Parathyroid adenoma (tissue), 2 donors: ENCODE measurements at regions not wholly inside any gene's neighbourhood (a gene's known extent, or its start where the extent isn't known, plus 50 kb on each side); places are given as distances from the start of the nearest gene placed in this dataset.

ENCODE experiments used
- H2AFZ ChIP-seq: fragments of 300-600 bp; sonication (generic); one replicate; pipeline ENCODE4 v1.7.0; 2017; ENCODE audit warnings: antibody characterized with exemption, mild to moderate bottlenecking
- H3K27ac ChIP-seq: fragments of 300-600 bp; sonication (generic); one replicate; pipeline ENCODE4 v1.7.0; 2017
- H3K27me3 ChIP-seq: fragments of 300-600 bp; sonication (generic); one replicate; pipeline ENCODE4 v1.7.0; 2017; ENCODE audit warnings: low read length; ENCODE audit not compliant: control insufficient read depth, insufficient read depth
- H3K36me3 ChIP-seq: fragments of 300-600 bp; sonication (generic); one replicate; pipeline ENCODE4 v1.7.0; 2017; ENCODE audit warnings: low read length; ENCODE audit not compliant: control insufficient read depth, insufficient read depth
- H3K4me1 ChIP-seq: fragments of 300-600 bp; sonication (generic); one replicate; pipeline ENCODE4 v1.7.0; 2017; ENCODE audit warnings: control low read depth
- H3K4me2 ChIP-seq: fragments of 300-600 bp; sonication (generic); one replicate; pipeline ENCODE4 v1.7.0; 2017; ENCODE audit warnings: low read length
- H3K4me3 ChIP-seq: fragments of 300-600 bp; sonication (generic); one replicate; pipeline ENCODE4 v1.7.0; 2017; ENCODE audit warnings: low read depth, low read length
- H3K79me2 ChIP-seq: fragments of 300-600 bp; sonication (generic); one replicate; pipeline ENCODE4 v1.7.0; 2017; ENCODE audit warnings: control low read depth
- H3K9ac ChIP-seq: fragments of 300-600 bp; sonication (generic); one replicate; pipeline ENCODE4 v1.7.0; 2017; ENCODE audit warnings: mild to moderate bottlenecking
- H3K9me3 ChIP-seq: fragments of 300-600 bp; sonication (generic); one replicate; pipeline ENCODE4 v1.7.0; 2017; ENCODE audit warnings: low read length; ENCODE audit not compliant: control insufficient read depth
- CTCF ChIP-seq: fragments of 300-600 bp; sonication (generic); IDR thresholded peaks from one replicate; pipeline ENCODE4 v1.7.0; 2017; ENCODE audit warnings: antibody characterized with exemption, mild to moderate bottlenecking
- donor health status: primary hyperparathyroidism.

DNA sequence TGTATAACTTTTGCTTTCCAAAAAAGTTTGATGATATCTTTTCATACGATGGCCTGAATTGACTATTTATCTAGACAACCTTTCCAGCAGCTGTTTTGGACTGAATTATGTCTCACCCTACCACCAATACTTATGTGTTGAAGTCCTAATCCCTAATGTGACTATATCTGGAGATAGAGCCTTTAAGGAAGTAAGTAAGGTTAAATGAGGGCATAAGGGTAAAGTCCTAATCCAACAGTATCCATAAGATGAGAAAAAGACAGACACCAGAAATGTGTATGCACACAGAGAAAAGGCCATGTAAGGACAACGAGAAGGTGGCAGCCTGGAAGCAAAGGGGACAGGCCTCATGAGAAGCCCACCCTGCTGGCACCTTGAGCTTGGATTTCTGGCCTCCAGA, 86.6 kb upstream of the PPARGC1A start:
- H3K9ac ChIP-seq, result no peak overlapping the region
- H3K27ac ChIP-seq, result no peak overlapping the region

DNA sequence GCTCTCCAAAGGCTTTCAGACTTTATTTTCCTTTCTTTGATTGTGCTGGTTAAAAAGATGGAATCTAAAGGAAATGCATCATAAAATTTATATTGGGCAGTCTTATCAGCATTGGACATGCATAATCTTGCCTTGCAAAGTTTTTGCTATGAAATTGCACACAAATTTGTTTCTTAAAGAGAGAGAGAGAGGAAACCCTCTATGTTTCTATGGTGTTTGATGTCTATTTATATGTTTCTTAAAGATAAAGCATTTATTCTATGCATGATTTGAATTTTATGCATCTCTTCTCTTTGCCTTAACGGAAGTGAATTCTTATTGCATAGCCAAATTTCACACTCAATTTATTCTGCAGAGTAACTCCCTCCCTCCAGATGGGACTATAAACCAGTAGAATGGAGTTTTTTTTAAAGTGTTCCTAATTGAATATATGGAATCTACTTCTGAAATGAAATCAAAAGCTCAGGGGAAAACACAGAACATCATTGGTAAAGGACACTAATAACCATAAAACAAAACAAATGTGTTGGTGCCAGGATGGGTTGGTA, 83.5 kb upstream of the PPARGC1A start:
- H3K9me3 ChIP-seq, result no peaks in the 10 kb centered on the region
- H2AFZ ChIP-seq, result no peak overlapping the region
- no peak overlapping the region for H3K27ac ChIP-seq
- no peak for TF ChIP-seq CTCF
- H3K36me3 ChIP-seq, result no peaks in the 10 kb centered on the region
- no peaks in the 10 kb centered on the region for H3K4me1 ChIP-seq
- H3K4me3 ChIP-seq, result no peak overlapping the region
- H3K79me2 ChIP-seq, result no peaks in the 10 kb centered on the region
- no peaks in the 10 kb centered on the region for H3K27me3 ChIP-seq
- H3K4me2 ChIP-seq, result no peak overlapping the region
- no peak overlapping the region for H3K9ac ChIP-seq

More for the DNA sequence above, 86.6 kb upstream of the PPARGC1A start:
- H3K9me3 ChIP-seq, result no peaks in the 10 kb centered on the region
- no peaks in the 10 kb centered on the region for H3K79me2 ChIP-seq
- H3K4me3 ChIP-seq, result no peak overlapping the region
- H2AFZ ChIP-seq, result no peak overlapping the region
- H3K36me3 ChIP-seq, result no peaks in the 10 kb centered on the region
- TF ChIP-seq CTCF, result no peak
- H3K4me1 ChIP-seq, result no peaks in the 10 kb centered on the region
- H3K27me3 ChIP-seq, result no peaks in the 10 kb centered on the region
- H3K4me2 ChIP-seq, result no peak overlapping the region

- Histone ChIP-seq H3K27me3 (no peaks in the 10 kb centered on the region), H3K9me3 (no peaks in the 10 kb centered on the region), H3K36me3 (no peaks in the 10 kb centered on the region), H3K27ac (no peak overlapping the region), H3K79me2 (no peaks in the 10 kb centered on the region), H3K4me1 (no peaks in the 10 kb centered on the region), H3K9ac (no peak overlapping the region), H3K4me3 (no peak overlapping the region), H3K4me2 (no peak overlapping the region), H2AFZ (no peak overlapping the region)
- TF ChIP-seq CTCF, result no peak
Observed at GRCh38 chr4:23972805-23973204, 83.0 kb upstream of the PPARGC1A start.

GRCh38 chr4:23972187-23972586, 82.3 kb upstream of the PPARGC1A start:
- Histone ChIP-seq H3K27ac (no peak overlapping the region), H2AFZ (no peak overlapping the region), H3K9ac (no peak overlapping the region), H3K36me3 (no peaks in the 10 kb centered on the region), H3K27me3 (no peaks in the 10 kb centered on the region), H3K4me2 (no peak overlapping the region), H3K4me3 (no peak overlapping the region), H3K9me3 (no peaks in the 10 kb centered on the region), H3K4me1 (no peaks in the 10 kb centered on the region), H3K79me2 (no peaks in the 10 kb centered on the region)
- no peak for TF ChIP-seq CTCF

DNA sequence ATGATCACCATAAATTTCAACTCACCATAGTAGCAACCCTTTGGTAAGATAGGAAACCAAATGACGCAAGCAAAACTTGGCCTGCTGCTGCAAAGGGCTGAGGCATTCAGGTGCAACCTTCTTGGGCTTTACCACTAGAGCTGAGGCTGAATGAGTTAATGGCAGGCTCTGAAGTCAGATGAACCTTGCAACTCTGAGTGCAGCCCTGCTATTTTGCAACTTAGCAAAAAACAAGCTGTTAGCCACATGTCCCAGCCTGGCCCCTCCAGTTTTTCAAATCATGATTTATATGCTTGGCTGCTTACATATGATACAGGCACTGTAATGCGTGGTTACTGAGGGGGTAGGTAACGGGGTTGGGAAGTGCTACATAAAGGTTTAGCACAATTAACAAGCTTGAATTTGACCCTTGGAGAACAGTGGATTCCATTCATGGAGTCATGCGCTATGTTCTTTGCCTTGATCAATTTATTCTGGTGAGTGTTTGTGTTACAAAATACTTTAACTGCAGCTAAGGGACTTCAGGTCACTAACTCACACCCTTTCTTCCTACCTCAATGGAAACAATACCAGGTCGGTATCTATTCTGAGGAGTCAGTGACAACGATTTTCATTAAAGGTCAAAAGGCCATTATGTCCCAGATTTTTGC, 80.5 kb upstream of the PPARGC1A start:
- Histone ChIP-seq H3K79me2 (no peaks in the 10 kb centered on the region), H3K4me1 (no peaks in the 10 kb centered on the region)

More for the DNA sequence above, 80.5 kb upstream of the PPARGC1A start:
- Histone ChIP-seq H2AFZ (no peak overlapping the region), H3K4me3 (no peak overlapping the region), H3K36me3 (no peaks in the 10 kb centered on the region), H3K4me2 (no peak overlapping the region), H3K9ac (no peak overlapping the region), H3K9me3 (no peaks in the 10 kb centered on the region), H3K27ac (no peak overlapping the region), H3K27me3 (no peaks in the 10 kb centered on the region)
- no peak for TF ChIP-seq CTCF
